NCI-H69 (cell line): ENCODE measurements at regions not wholly inside any gene's neighbourhood (a gene's known extent, or its start where the extent isn't known, plus 50 kb on each side); places are given as distances from the start of the nearest gene placed in this dataset.
A peak's percentile ranks its signal among the peaks of the same experiment; 100 is the strongest.

Source experiments
- DNase-seq: peaks from one replicate; lab custom pipeline; 2025; lab: John Stamatoyannopoulos, UW

DNA sequence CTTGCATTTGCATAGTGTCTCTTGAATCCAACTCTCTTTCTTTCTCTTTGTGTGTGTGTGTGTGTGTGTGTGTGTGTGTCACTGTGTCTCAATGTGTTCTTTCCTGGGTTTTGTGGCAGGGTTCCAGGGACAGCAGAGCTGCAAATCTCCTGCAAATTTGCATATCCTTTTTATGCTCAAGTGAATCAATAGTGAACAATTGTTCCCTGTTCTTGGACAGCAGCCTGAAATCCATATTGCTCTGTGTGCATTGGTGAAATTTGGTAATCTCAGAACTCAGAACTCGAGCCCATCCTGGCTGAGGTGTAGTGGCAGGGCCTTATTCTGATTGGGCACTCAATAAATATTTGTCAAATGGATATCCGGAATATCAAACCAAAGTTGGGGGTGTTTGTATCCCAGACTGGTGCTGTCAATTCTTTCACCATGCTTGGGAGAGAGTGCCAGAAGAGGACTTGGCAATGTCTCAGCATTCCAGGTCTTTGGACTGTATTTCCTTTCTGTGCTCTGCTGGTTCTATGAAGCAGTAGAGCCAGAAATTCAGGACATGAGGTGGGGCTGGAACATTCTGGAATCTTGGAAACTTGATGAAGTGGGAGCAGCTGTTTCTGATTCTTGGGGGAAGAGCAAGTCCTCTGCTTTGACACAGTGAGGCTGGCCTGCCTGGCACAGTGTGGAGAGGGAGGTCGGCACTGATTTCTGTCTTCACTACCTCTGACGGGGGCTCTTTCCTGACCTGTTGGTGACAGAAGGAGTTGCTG lies 380.6 kb upstream of the C2CD4B start:
- peak; percentile 17 for DNase-seq

DNA sequence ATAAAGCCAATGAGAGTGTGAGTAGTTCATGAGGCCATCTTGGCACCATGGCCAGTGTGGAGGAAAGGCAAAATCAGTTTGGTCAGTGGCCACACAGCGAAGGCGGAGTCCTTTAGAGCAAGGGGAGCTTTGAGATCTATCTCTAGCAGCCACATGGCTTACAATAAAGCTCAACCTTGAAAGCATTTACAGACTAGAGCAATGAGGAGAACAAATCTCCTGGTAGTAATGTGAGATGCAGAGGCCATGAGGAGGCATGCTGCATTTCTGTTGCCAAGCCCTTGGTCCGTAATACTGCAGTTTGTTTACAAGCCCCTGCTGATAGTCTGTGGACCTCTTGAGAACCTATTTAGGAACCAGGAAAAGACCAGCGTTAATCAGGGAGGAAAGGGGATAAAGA lies 381.5 kb upstream of the C2CD4B start:
- DNase-seq: no peak

DNA sequence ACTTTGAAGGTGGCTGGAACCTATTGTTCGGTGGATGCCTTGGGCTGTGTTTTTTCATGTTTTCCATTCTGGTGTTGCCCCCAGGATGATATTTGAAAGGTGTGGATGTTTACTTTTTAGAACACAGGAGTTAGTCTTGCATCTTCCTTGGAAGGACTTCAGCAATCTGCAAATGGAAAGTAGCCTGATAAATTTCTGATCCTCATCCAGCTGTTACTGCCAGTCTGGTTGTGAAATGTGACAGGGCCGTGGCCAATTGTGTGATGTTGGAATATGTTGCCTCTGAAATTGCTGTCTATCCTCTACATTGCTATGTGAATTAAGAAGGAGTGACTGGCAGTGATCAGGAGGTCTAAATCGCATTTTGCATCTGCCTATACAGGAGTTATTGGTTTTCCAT lies 382.5 kb upstream of the C2CD4B start:
- DNase-seq: no peak

DNA sequence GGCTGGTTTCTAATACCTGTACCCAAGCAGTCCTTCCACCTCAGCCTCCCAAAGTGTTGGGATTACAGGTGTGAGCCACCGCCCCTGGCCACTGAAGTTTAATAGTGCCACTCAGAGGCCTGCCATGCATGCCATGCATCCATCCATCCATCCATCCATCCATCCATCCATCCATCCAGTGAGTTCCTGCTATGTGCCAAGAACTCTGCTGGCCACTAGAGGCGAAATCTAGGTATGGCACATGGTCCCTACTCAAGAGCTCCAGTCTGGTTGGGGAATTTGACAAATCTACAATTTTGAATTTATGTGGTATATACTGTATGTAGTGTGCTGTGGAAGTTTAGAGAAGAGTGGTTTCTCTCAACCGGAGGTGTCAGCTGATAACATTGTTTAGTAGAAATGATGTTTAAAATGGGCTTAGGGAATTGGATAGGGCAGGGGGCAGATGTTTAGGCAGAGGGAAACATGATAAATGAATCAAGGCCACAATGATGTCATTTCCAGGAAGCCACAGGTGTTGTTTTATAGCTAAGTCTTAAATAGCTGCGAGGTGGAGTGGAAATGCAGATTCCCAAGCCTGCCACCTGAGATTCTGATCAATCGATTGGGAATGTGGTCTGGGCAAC lies 384.4 kb upstream of the C2CD4B start:
- peak; percentile 66 for DNase-seq

DNA sequence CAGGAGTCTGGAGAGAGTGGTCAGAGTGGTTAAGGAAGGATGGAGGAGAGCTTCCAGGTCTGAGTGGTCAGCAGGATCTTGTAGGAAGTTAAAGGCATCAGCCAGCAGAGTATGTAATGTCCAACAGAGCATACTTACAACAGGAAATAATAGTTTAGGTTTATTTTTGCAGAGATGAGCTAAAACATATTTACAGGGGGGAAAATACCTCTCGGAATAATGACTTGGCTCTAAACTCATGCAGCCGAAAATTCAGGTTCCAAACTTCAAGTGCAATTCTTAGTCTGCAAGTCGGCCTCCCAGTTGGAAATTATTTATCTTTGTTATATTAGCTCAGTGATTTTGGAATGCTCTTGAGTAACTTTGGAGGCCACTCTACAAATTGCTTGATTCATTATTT lies 385.0 kb upstream of the C2CD4B start:
- DNase-seq: no peak

DNA sequence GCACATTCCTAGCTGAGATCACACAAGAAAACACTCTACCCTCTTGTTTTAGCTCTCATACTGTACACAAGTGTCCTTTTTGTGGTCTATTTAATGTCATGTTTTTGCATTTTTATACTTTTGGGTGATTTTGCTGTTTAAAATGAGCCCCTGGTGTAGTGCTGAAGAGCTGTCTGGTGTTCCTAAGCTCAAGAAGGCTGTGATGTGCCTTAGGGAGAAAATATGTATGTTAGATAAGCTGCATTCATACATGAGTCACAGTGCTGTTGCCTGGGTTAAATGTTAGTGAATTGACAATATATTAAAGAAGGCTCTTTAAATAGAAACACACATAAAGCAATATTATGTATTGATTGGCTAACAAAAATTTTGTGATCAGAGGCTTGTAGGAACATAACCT lies 387.4 kb upstream of the C2CD4B start:
- DNase-seq: no peak

DNA sequence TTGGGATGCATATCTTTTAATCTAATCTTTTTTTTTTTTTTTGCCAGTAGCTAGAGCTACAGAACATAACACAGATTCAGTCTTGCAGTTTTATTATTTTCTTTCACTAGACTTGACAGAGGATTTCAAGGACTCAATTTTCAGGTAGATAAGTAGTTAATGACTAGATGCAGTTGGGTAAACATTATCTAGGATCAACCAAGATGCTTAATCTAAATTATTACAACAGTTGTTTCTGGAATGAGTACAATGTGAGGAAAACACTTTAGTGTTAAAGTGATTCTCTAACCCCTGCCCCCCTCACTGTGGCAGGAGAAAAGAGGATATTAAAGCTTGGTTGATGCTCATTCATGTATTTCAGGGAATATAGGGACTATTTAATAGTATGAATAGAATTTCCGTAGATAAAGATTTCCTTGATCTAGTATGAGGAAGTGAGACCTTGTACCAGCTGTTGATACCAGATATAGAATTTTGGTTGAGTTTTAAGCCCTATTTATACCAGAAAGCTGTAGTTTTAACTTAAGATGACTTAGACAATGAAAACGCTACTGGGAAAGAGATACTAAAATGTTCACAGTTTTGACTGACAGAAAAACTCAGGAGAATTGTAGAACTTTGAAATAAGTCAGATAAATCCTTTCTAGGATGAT lies 389.0 kb upstream of the C2CD4B start:
- no peak for DNase-seq

DNA sequence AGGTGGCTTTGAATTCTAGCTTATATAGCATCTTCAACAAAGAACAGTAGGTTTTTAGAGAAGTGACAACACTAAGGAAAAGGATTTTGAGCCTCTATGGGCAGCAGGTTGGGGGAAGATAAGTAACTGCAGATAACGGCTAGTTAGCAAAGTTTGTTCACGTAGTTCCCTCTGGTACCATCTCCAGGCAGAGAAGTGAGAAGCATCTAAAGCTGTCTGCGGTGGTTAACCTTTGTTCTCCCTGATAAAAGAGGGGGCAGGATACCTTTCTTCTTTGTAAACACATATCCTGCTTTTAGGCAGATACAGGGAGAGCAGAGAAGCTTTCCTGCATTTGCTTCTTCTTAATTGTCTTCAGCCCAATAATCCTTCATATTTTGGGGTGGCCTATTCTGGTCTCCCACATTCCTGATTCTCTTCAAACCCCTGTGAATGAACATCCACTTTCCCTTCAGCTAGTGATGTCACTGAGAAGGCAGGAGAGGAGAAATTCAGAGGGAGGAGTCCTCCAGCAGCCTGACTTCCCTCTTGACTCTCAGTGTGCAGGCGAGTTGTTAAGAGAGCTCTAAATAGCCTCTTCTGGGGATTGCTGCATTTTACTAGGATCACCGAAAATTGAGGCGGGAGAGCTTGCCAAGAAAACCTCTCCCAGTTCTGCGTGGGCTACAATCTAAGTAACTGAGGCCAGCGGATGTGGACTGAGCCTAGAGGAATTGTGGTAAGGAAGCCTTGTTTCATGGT lies 393.7 kb upstream of the C2CD4B start:
- DNase-seq: no peak

DNA sequence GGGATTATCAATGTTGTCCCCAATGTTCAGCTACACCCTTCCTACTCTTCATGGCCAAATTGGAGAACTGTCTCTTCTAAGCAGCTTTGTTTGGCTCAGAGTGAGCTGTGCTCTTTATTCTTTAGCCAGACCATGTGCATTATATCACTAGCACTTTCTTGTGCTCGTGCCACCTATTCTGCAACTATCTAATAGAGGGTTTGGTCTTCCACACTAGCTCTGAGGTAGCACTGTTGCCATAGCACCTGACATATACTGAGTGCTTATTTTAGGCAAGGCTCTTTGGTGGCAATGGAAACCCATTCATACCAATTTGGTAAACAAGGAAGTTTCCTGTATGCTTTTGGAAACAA lies 394.3 kb upstream of the C2CD4B start:
- DNase-seq: peak; percentile 27

DNA sequence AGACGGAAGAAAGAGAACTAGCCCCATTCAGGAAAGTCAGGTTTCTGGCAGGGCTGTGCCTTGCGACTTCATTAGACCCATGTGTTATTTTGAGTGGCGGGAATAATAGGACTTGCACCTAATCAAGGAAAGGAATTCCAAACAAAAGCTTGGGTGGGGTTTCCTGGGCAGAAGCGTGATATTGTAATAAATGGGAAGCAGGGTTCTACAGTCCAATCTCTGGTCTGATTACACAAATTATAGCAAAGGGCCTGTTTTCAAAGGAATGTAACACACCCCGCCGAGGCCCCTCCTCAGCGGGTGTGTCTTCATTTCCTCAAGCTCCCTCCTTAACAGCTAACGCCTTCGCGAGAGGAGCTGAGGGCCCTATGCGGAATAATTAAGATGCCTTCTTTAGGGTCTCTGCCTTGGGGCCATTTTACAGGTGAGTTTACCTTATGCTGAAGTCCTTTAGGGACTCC lies 396.0 kb upstream of the C2CD4B start:
- peak; percentile 42 for DNase-seq

DNA sequence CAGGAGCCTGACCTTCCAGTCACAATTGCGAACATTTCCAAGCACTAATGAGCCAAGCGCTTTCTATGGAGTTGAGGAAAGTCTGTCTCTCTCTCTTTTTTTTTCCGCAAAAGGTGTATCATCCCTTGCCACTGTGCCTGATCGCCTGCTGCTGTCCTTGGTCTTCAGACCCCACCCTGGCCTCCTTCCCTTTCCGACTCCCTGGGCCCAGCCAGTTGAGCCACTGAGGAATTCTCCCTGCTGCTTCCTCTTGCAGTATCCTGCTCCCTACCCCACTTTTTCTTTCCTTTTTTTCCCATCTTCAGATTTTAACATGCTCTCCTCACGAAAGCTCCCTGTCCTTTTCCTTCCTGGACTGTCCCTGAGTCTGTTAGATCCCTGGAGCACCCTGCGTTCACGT lies 396.5 kb upstream of the C2CD4B start:
- DNase-seq: no peak

DNA sequence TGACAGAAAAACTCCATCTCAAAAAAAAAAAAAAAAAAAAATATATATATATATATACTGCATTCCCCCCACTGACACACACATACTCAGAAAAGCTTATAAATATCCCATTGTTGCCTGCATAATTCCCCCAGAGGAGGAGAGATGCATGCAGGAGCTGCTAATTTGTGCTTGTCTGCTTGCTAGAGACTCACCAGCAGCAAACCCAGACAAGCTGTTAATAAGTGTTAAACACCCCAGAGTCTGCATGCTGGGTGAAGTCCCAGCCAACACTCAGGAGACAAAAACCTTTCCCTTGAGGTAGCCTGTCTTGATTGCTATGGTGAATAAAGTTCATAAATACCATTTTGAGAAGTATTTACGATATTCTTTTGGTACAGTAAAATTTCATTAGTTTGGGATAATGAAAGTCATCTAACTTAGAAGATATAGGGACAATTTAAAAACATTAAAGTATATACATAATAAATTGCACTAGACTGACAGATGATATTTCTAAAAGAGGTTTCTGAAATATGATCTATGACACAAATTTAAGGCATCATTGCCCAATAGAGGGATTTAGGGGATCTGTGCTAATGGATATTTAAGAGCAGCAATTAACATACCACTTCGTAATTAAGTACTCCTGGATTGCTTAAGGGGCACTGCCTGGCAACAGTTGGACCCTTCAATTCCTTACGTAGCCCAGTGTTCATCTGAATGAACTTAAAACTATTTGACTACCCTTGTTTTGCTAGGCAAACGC lies 400.0 kb upstream of the C2CD4B start:
- DNase-seq: peak; percentile 87

DNA sequence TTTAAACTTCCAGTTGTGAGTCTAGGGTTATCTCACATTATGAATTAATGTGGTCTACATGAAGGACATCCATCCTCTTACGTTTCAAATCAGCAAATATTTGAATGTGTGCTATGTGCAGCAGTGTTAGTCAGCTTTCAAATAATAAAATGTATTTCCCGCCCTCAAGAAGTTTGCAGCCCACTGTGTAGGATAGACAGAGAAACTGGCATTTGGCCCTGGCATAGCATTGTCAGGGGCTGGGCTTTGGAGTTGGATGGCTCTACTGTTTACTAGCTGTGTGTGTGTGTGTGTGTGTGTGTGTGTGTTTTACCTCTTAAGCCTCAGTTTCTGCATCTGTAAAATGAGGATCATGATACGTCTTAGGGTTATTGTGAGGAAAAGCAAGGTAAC lies 400.5 kb upstream of the C2CD4B start:
- DNase-seq: peak; percentile 58

DNA sequence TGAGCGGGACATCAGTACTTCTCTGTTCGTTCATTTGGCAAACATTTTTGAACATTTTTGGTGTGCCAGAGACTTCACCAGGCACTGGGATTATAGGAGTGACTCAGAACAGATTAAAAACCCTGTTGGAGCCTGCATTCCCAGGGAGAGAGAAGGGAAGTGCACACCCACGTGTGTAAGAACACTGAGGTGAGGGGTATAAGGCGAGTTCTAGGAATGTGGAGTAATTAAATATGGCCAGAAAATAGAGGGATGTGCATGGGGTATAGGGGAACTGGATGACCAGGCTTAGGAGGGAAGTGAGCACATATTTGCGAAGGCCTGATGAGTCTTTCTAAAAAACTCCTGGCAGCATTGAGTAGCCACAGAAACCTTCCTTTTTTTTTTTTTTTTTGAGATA lies 401.2 kb upstream of the C2CD4B start:
- DNase-seq: no peak

DNA sequence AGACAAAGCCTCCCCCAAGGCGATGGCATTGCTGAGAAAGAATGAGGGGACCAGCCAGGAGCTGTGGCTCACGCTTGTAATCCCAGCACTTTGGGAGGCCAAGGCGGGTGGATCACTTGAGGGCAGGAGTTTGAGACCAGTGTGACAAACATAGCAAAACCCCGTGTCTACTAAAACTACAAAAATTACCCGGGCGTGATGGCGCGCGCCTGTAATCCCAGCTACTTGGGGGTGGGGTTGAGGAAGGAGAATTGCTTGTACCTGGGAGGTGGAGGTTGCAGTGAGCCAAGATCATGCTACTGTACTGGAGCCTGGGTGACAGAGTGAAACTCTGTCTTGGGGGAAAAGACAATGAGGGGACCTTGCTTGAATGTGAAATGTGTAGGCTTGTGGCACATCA lies 402.4 kb upstream of the C2CD4B start:
- DNase-seq: no peak

DNA sequence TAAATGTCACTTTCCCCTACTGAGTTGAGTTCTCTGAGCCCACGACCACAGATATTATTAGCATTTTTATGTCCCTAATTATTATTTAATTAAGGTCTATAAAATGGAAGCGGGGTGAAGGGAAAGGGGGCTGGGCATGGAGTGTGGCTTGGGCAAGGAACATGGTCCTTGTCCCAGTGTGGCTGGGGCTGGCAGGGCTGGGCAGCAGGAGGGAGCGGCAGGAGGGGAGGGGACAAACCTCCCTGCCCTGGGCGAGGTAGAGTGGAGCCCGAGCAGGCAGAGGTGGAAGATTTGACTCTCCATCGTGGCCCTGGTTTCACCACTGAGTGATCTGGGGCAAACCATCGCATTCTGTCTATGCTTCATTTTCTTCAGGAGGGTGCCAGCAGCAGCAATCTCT lies 402.9 kb upstream of the C2CD4B start:
- no peak for DNase-seq

DNA sequence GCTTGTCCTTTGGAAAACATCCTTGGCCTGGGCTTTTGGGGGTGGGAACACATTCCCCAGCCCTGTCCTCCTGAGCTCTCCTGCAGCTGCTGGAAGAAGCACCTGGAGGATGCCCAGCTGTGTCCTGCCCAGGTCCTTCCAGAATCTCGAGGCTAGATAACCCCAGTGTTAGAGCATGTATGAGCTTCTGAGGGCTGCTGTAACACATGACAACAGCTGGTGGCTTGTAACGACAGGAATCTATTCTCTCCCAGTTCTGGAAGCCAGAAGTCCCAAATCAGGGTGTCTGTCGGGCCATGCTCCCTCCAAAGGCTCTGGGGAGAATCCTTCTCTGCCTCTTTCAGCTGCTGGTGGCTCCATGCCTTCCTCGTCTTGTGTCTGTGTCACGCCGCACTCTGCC lies 403.6 kb upstream of the C2CD4B start:
- DNase-seq: no peak

DNA sequence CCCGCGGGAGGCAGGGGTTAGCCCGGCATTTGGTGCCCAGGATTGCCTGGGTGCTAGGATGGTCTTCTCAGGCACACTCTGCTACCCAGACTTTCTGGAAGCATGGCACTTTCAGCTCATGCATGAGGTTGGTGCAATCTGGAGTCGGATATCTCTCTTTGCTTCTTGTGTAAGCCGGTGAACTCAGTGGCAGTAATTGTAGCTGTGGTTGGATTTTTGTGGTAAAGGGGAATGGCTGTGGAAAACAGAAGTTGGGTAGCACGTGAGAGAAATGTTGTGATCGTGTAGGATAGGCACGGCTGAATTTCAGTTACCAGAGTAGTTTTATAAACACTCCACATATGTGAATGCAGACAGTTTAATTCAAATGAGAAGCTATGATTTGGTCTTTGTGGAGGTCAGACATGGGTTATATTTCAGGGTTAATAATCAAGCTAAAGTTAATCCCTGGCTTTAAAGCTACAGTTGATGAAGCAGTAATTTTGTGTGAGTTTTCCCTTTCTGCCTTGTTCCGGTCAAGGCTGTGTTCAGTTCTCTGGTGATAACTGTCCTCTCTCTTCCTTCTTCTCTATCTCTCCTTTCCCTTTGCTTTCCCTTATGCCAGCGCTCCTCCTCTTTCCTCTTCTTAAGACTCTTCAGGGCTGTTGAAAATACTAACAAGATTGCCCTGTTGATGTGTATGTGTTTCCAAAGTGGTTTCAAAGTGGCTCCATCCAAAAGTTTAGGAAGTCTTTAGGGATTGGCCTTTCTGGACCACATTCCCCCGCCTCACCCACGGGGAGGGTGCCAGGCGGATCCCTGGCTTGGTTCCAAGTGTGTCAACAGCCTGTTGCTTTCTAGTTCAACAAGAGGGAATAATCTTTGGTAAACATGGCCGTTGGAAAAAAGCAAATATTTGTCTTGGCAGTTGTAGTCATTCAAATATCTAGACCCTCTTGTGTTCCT lies 404.6 kb upstream of the C2CD4B start:
- peak; percentile 98 for DNase-seq

DNA sequence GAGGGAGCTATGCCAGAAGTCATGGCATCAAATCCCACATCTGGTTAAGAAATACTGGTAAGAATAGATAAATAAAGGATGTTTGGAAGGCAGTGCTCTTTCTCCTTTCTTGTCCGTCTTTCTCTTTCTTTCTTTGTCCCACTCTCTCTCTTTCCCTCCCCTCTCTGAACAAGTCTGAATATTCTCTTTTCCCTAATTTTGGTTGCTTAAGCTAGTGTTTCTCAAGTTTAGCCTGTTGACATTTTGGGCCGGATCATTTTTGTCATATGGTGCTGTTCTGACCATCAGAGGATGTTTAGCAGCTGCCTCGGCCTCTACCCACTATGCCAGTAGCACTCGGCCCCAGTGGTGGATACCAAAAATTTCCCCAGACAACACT lies 405.3 kb upstream of the C2CD4B start:
- DNase-seq: peak; percentile 49

DNA sequence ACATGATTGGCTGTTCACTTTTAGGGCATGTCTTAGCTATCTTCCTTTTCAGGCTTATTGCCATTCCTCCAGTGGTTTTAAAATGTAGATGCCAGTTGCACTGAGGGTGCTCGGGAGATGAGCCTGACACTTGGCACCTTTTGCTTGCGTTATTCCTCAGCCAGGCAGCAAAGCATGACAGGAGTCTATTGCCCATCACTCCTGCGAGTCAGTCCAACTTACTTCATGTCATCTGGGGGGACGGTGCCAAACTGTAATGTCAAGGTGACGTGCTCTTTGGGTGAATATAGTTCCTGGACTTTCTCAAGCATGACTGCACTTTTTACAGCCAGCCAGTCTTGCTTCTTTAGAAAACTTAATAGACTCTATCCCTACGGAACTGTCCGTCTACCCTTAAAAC lies 406.0 kb upstream of the C2CD4B start:
- DNase-seq: no peak

DNA sequence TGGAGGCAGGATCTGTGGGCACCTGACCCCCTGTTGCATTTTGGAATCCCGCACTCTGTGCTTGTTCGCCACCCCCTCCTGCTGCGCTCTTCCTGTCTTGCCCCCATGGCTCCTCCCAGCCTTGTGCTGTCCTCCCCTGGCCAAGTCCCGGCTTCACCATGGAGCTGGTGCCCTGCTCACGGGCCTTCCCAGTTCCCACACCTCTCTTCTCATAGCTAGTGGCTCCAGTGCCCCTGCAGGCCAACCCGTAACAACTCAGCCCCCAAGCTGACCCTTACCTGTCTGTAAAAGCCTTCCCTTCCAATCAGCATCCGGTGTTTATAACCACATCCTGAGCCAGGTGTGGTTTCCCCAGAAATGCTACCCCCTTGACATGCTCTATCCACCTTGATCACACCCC lies 407.7 kb upstream of the C2CD4B start:
- DNase-seq: no peak
